ENCODE measurements at regions not wholly inside any gene's neighbourhood (a gene's known extent, or its start where the extent isn't known, plus 50 kb on each side); places are given as distances from the start of the nearest gene placed in this dataset.

DNA sequence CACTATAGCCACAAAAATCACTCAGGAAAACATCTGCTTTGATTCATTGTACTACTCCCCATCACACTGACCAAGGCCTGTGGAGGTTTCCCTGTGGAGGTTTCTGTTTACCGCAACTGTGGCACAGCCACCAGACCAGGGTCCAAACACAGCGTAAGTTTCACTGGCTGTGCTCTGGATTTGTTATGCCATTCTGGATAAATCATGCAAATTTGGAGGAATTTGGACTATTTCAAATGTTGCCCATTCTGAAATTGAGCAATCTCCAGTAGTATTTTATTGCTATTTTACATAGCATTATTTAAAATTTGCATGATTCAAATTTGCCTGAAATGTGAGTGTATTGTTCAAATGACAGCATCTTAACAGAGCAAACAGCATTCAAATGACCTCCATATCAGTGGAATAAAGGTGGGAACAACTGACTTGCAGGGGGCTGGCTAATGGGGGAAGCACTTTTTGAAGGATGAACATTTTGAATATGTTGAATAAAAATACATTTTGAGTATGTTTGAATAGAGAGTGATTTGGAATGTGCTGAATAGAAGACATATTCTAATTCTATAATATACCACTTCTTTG lies 66.1 kb upstream of the ACSL1 start:
- TF ChIP-seq, protein P1, sequence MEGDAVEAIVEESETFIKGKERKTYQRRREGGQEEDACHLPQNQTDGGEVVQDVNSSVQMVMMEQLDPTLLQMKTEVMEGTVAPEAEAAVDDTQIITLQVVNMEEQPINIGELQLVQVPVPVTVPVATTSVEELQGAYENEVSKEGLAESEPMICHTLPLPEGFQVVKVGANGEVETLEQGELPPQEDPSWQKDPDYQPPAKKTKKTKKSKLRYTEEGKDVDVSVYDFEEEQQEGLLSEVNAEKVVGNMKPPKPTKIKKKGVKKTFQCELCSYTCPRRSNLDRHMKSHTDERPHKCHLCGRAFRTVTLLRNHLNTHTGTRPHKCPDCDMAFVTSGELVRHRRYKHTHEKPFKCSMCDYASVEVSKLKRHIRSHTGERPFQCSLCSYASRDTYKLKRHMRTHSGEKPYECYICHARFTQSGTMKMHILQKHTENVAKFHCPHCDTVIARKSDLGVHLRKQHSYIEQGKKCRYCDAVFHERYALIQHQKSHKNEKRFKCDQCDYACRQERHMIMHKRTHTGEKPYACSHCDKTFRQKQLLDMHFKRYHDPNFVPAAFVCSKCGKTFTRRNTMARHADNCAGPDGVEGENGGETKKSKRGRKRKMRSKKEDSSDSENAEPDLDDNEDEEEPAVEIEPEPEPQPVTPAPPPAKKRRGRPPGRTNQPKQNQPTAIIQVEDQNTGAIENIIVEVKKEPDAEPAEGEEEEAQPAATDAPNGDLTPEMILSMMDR (IDR thresholded peaks at IDR 0.05 in 8 of 11, conservative IDR thresholded peaks at IDR 0.05 in 3 of 11): no peak
- TF ChIP-seq POLR2AphosphoS5 (IDR thresholded peaks at IDR 0.05): no peak
